ENCODE measurements at regions not wholly inside any gene's neighbourhood (a gene's known extent, or its start where the extent isn't known, plus 50 kb on each side); places are given as distances from the start of the nearest gene placed in this dataset.

DNA sequence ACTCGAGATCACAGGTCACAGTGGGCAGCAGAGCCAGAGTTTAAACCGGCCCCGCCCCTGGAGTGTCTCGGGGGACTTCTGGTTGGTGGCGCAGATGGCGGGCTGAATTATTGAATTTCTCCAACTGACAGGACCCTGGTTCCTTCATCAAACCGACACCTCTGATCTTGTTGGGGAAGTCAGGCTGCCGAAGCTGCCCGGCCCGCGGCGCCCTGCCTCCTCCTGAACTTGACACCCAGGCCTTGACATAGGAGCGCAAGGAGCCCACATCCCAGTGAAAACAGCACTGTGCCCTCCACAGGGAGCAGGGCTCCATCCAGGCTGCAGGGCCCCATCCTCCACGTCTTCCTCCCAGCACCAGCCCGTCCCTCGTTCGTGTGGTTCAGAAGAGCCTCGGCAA is 105.2 kb downstream of the OLFM1 start:
- no peak for TF ChIP-seq POLR2AphosphoS5 (IDR thresholded peaks at IDR 0.05; ENCODE audit: low read depth, low read length)
- no peak for TF ChIP-seq SIN3A (IDR thresholded peaks at IDR 0.05; ENCODE audit: borderline replicate concordance, insufficient read depth, low read length)

DNA sequence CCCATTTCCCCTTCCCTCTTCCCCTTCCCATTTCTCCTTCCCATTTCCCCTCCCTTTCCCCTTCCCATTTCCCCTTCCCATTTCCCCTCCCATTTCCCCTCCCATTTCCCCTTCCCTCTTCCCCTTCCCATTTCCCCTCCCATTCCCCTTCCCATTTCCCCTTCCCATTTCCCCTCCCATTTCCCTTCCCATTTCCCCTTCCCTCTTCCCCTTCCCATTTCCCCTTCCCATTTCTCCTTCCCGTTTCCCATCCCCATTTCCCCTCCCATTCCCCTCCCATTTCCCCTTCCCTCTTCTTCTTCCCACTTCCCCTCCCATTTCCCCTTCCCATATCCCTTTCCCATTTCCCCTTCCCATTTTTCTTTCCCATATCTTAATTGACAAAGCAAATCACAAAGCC is 109.0 kb downstream of the OLFM1 start:
- TF ChIP-seq SIN3A (IDR thresholded peaks at IDR 0.05; ENCODE audit: borderline replicate concordance, insufficient read depth, low read length): no peak
- TF ChIP-seq POLR2AphosphoS5 (IDR thresholded peaks at IDR 0.05; ENCODE audit: low read depth, low read length): no peak
- TF ChIP-seq TAF1 (IDR thresholded peaks at IDR 0.05; ENCODE audit: borderline replicate concordance, insufficient read depth, low read length): no peak
- TF ChIP-seq FOXP2 (optimal IDR thresholded peaks at IDR 0.05; ENCODE audit: borderline replicate concordance, extremely low read depth, extremely low read length, insufficient read depth): no peak
- TF ChIP-seq, protein P1, sequence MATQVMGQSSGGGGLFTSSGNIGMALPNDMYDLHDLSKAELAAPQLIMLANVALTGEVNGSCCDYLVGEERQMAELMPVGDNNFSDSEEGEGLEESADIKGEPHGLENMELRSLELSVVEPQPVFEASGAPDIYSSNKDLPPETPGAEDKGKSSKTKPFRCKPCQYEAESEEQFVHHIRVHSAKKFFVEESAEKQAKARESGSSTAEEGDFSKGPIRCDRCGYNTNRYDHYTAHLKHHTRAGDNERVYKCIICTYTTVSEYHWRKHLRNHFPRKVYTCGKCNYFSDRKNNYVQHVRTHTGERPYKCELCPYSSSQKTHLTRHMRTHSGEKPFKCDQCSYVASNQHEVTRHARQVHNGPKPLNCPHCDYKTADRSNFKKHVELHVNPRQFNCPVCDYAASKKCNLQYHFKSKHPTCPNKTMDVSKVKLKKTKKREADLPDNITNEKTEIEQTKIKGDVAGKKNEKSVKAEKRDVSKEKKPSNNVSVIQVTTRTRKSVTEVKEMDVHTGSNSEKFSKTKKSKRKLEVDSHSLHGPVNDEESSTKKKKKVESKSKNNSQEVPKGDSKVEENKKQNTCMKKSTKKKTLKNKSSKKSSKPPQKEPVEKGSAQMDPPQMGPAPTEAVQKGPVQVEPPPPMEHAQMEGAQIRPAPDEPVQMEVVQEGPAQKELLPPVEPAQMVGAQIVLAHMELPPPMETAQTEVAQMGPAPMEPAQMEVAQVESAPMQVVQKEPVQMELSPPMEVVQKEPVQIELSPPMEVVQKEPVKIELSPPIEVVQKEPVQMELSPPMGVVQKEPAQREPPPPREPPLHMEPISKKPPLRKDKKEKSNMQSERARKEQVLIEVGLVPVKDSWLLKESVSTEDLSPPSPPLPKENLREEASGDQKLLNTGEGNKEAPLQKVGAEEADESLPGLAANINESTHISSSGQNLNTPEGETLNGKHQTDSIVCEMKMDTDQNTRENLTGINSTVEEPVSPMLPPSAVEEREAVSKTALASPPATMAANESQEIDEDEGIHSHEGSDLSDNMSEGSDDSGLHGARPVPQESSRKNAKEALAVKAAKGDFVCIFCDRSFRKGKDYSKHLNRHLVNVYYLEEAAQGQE (IDR thresholded peaks at IDR 0.05; ENCODE audit: insufficient read depth in 1 of 2, low read depth in 2 of 2, low read length in 2 of 2): no peak

DNA sequence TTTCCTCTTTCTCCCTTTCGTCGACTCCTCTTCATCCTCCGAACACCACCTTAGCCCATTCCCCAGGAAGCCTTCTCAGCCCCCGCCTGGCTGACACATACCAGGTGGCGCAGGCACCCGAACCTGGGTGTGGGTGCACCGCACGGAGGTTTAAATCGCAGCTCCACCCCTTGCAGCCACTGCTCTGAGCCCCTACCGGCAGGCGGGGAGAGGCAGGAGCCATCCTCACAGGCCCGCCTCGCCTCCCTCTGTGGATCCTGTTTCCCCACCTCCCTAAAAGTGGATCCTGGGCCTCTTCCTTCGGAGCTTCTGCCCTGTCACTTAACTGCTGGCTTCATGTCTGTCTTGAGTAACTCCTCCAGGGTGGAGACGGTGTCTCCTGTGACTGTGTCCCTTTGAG is 110.7 kb downstream of the OLFM1 start:
- TF ChIP-seq SIN3A (IDR thresholded peaks at IDR 0.05; ENCODE audit: borderline replicate concordance, insufficient read depth, low read length) (no peak), TAF1 (IDR thresholded peaks at IDR 0.05; ENCODE audit: borderline replicate concordance, insufficient read depth, low read length) (no peak), POLR2AphosphoS5 (IDR thresholded peaks at IDR 0.05; ENCODE audit: low read depth, low read length) (no peak), FOXP2 (optimal IDR thresholded peaks at IDR 0.05; ENCODE audit: borderline replicate concordance, extremely low read depth, extremely low read length, insufficient read depth) (no peak)
- TF ChIP-seq, protein P1 (IDR thresholded peaks at IDR 0.05; ENCODE audit: insufficient read depth in 1 of 2, low read depth in 2 of 2, low read length in 2 of 2): no peak

- no peak for TF ChIP-seq SIN3A (IDR thresholded peaks at IDR 0.05; ENCODE audit: borderline replicate concordance, insufficient read depth, low read length)
- TF ChIP-seq FOXP2 (optimal IDR thresholded peaks at IDR 0.05; ENCODE audit: borderline replicate concordance, extremely low read depth, extremely low read length, insufficient read depth): no peak
- no peak for TF ChIP-seq TAF1 (IDR thresholded peaks at IDR 0.05; ENCODE audit: borderline replicate concordance, insufficient read depth, low read length)
- no peak for TF ChIP-seq POLR2AphosphoS5 (IDR thresholded peaks at IDR 0.05; ENCODE audit: low read depth, low read length)
- TF ChIP-seq, protein P1 (IDR thresholded peaks at IDR 0.05; ENCODE audit: insufficient read depth in 1 of 2, low read depth in 2 of 2, low read length in 2 of 2): no peak
Measured at GRCh38 chr9:135198586-135199285, 111.3 kb downstream of the OLFM1 start.

GRCh38 chr9:135199489-135199888 is 112.0 kb downstream of the OLFM1 start:
- TF ChIP-seq, protein P1 (IDR thresholded peaks at IDR 0.05; ENCODE audit: insufficient read depth in 1 of 2, low read depth in 2 of 2, low read length in 2 of 2): no peak
- no peak for TF ChIP-seq FOXP2 (optimal IDR thresholded peaks at IDR 0.05; ENCODE audit: borderline replicate concordance, extremely low read depth, extremely low read length, insufficient read depth)
- TF ChIP-seq POLR2AphosphoS5 (IDR thresholded peaks at IDR 0.05; ENCODE audit: low read depth, low read length): no peak
- TF ChIP-seq TAF1 (IDR thresholded peaks at IDR 0.05; ENCODE audit: borderline replicate concordance, insufficient read depth, low read length): no peak
- TF ChIP-seq SIN3A (IDR thresholded peaks at IDR 0.05; ENCODE audit: borderline replicate concordance, insufficient read depth, low read length): no peak
